AG04450 (cell line): ENCODE measurements at regions not wholly inside any gene's neighbourhood (a gene's known extent, or its start where the extent isn't known, plus 50 kb on each side); places are given as distances from the start of the nearest gene placed in this dataset.
"Not testable (repeated sequence)": the region's sequence is repeated elsewhere in the genome, so short reads cannot be mapped to it uniquely, and the experiment has no call there.

Source experiments
- CTCF ChIA-PET: fragments of 300-600, 350-600 bp; formaldehyde crosslinking; extraction: SDS; loops from one replicate; lab custom pipeline; 2022; ENCODE audit warnings: antibody characterized with exemption, inconsistent platforms; lab: Charles Lee
- POLR2A ChIA-PET: fragments of 350-600 bp; formaldehyde crosslinking; extraction: SDS; loops from one replicate; lab custom pipeline; 2021; ENCODE audit warnings: antibody characterized with exemption, inconsistent platforms; lab: Yijun Ruan, JAX
- DNase-seq: peaks from one replicate; pipeline ENCODE4 v3.0.0-alpha.2; 2011; ENCODE audit warnings: low read depth, low spot score
- H3K27ac ChIP-seq: one replicate; pipeline ENCODE4 v1.5.1; 2012; ENCODE audit warnings: low read depth, low read length, control low read depth
- H3K27me3 ChIP-seq: one replicate; pipeline ENCODE4 v1.6.0; 2012; ENCODE audit warnings: low read length; ENCODE audit not compliant: control insufficient read depth, insufficient read depth
- H3K4me3 ChIP-seq: 2 replicates; pipeline ENCODE4 v1.5.1; 2011; ENCODE audit warnings: mild to moderate bottlenecking, low read depth, low read length, control low read depth
- H3K9me3 ChIP-seq: 2 replicates; pipeline ENCODE4 v1.5.1; 2012; ENCODE audit warnings: low read length; ENCODE audit not compliant: control insufficient read depth, insufficient read depth
- CTCF ChIP-seq: IDR thresholded peaks from 2 replicates; pipeline ENCODE4 v1.5.1; 2011; ENCODE audit warnings: low read depth, low read length, control low read depth, inconsistent platforms

GRCh38 chr13:59061621-59062020, 1102.1 kb downstream of the DIAPH3 start:
- no peak overlapping the region for H3K4me3 ChIP-seq
- no peak for DNase-seq
- no peaks in the 10 kb centered on the region for H3K9me3 ChIP-seq
- no peaks in the 10 kb centered on the region for H3K27me3 ChIP-seq
- ChIA-PET CTCF (no interaction called here), POLR2A (no interaction called here)
- H3K27ac ChIP-seq: no peak overlapping the region
- TF ChIP-seq CTCF: no peak

DNA sequence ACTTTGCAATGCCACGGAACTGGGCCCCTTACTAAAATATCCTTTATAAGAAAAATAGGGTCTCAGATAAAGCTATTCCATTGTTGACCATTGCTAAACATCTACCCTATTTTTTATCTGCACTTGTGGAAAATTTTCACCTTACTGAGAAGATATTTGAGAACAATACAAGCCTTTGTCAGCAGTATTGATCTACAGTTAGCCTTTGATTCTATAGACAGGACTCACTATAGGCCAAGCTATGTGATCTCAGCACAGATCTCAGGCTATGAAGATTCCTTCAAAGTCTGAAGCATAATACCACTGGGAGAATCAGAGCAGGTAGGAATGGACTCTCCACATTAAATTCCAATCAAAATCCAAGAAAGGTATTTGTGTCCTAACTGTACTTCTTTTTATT, 1099.7 kb downstream of the DIAPH3 start:
- Histone ChIP-seq H3K4me3 (no peak overlapping the region), H3K27ac (no peak overlapping the region), H3K9me3 (no peaks in the 10 kb centered on the region), H3K27me3 (no peaks in the 10 kb centered on the region)
- POLR2A ChIA-PET: no interaction called here
- no peak for DNase-seq
- CTCF ChIA-PET: no interaction called here
- TF ChIP-seq CTCF: no peak

DNA sequence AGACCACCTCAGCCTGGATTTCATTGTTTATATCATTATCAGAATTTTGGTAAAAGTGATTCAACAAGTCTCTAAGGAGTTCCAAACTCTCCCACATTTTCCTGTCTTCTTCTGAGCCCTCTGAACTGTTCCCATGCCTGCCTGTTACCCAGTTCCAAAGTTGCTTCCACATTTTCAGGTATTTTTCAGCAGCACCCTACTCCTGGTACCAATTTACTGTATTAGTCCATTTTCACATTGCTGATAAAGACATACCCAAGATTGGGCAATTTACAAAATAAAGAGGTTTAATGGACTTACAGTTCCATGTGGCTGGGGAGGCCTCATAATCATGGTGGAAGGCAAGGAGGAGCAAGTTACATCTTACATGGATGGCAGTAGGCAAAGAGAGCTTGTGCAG, 1087.3 kb downstream of the DIAPH3 start:
- POLR2A ChIA-PET, H3K27me3 ChIP-seq, H3K27ac ChIP-seq, H3K4me3 ChIP-seq, CTCF ChIA-PET, H3K9me3 ChIP-seq, DNase-seq: not testable (repeated sequence)

- POLR2A ChIA-PET: no interaction called here
- CTCF ChIA-PET: no interaction called here
- peak; percentile 27 for DNase-seq
These were observed 1077.6 kb downstream of the DIAPH3 start for GRCh38 chr13:59086147-59086546.

DNA sequence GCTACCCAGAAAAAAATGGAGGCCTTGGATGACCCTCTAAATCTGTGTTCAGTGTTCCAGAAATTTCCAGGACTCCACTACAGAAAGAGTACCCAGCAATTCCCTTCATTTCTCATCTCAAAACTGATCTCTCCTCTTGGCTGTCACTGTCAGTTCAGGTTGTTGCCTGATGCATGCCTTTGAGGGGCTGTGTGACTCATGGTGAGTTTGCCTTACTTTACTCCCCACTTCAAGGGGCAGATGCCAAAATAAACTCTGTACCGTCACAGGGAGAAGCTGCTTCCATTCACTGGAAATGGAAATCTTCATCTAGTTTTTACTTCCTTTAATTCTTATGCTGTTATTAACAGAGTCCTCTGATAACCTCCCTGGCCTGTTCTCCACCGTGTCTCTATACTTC, 1075.0 kb downstream of the DIAPH3 start:
- Histone ChIP-seq H3K4me3 (no peak overlapping the region), H3K27me3 (no peaks in the 10 kb centered on the region), H3K9me3 (no peaks in the 10 kb centered on the region), H3K27ac (no peak overlapping the region)
- POLR2A ChIA-PET: no interaction called here
- CTCF ChIA-PET: no interaction called here
- DNase-seq: no peak
- TF ChIP-seq CTCF: no peak

More at GRCh38 chr13:59086147-59086546, 1077.6 kb downstream of the DIAPH3 start:
- TF ChIP-seq CTCF: no peak
- H3K9me3 ChIP-seq: no peaks in the 10 kb centered on the region
- H3K4me3 ChIP-seq: no peak overlapping the region
- H3K27ac ChIP-seq: no peak overlapping the region
- no peaks in the 10 kb centered on the region for H3K27me3 ChIP-seq

- ChIA-PET CTCF (interaction anchor here (0.8 kb wide), 1 partner anchor 84 kb away, joined by 3 read pairs; no protein-coding TSS in a partner anchor), POLR2A (no interaction called here)
- H3K9me3 ChIP-seq: no peaks in the 10 kb centered on the region
- H3K27me3 ChIP-seq: no peaks in the 10 kb centered on the region
- no peak overlapping the region for H3K4me3 ChIP-seq
- no peak for DNase-seq
- no peak for TF ChIP-seq CTCF
- no peak overlapping the region for H3K27ac ChIP-seq
These were observed 1069.5 kb downstream of the DIAPH3 start for GRCh38 chr13:59094181-59094580.
